ENCODE measurements at regions not wholly inside any gene's neighbourhood (a gene's known extent, or its start where the extent isn't known, plus 50 kb on each side); places are given as distances from the start of the nearest gene placed in this dataset.
"Not testable (repeated sequence)": the region's sequence is repeated elsewhere in the genome, so short reads cannot be mapped to it uniquely, and the experiment has no call there.

DNA sequence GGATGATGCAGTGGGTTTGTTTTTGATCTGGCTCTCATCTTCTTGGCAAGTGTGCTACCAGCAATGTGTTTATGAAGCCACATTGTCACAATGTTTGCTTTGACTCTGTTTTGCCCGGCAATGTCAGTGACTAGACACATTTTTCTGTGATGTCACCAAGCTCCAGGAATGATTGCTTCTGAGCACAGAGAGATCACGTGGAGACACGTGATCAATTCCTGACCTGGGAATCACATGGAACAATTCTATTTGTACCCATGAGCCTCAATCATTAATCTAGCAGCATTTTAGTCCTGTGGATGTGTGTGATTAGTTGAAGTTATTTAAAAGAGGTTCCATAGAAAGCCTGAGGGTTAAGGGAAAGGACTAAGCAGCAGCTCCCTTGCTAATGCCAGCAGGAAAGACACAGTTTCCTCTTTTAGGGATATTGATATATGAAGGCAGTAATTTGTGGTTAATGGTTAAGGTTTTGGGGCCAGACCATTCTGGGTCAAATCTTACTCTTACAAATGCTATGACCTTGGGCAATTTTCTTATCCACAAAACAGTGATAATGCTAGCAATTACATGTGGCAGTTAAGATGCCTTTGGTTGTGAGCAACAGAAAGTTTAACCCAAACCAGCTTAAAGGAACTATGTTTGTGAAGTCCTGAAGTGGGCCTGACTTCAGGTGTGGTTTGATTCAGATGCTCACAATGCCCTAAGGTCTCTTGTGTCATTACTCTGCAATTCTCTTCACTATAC, 59.0 kb downstream of the FASLG start:
- DNase-seq (ENCODE audit: low read depth in 2 of 2), result no peak

DNA sequence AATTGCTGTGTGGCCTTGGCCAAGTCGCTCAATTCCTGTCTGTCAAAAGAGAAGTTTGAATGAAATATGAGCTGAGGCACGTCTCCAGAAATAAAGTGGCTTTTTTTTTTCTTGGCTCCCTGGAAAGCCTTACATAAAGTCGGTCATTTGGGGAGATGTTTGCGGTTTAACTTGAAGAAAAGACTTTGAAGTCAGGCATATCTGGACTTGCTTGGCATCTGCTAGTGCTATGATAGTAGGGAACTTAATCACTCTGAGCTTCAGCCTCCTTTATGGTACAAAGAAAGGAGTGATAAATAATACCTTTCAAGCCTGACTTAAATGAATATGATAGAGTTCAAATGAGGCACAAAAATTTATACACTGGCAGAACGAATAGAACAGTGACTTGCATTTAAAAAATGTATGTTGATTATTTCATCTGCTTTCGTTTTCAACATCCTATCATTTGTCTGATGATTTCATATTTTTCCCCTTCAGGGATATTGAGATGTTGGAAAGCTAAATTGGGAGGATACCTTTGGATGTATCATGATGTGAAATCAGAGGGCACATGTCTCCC, 60.2 kb downstream of the FASLG start:
- DNase-seq (ENCODE audit: low read depth in 2 of 2), result no peak

DNA sequence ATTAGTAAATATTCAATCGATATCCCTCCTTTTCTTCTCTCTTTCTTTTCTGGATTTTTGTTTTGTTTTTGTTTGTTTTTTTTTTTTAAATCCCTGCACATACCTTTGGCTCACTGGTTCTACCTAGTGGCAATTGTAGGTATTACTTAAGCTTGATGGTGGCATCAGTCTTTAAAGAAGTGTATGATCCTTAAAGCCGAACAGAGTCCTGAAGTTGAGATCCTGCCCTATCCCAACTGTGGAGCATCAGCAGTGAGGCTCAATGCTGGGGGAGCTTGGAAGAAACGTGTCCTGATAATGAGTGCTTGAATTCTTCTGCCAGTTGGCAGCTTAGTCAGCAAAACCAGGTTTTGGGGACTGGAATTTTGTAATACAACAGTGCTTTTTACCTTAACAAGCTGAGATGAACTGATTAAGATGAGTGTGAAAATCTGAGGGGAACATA, 60.8 kb downstream of the FASLG start:
- no peak for DNase-seq (ENCODE audit: low read depth in 2 of 2)

DNA sequence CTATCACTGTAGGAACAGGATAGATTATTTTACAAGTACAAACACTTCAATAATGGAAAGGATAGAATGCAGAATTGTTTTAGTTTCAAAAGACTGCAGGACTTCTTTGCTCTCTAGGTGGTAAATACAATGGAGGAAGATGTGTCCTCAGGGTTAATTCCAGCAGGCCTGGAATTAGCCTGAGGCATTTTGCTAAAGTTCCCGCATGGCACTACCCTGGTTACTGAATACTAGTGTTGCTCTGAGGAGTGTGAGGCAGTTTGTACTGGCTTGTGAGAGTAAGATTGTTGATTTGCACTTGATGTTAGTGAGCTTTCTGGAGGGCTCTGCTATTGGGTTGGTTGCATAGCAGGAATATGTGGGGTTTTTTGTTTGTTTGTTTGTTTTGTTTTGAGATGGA, 61.4 kb downstream of the FASLG start:
- DNase-seq (ENCODE audit: low read depth in 2 of 2), result no peak

DNA sequence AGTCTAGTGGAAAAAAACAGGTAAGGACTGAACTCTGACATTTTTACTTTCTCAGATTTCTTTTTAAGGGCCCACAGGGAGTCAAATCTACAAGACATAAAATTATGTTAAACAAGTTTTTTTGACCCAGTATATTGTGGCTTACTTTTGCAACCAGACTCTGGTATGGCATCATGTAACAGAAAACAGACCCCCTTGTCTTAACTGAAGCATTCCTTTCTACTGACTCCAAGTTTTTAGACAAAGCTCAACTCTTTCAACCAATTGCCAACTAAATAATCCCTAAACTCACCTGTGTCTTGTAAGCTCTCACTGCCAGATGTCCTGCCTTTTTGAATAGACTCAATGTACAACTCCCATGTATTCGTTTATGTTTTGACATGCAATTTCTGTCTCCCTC, 64.3 kb downstream of the FASLG start:
- no peak for DNase-seq (ENCODE audit: low read depth in 2 of 2)

DNA sequence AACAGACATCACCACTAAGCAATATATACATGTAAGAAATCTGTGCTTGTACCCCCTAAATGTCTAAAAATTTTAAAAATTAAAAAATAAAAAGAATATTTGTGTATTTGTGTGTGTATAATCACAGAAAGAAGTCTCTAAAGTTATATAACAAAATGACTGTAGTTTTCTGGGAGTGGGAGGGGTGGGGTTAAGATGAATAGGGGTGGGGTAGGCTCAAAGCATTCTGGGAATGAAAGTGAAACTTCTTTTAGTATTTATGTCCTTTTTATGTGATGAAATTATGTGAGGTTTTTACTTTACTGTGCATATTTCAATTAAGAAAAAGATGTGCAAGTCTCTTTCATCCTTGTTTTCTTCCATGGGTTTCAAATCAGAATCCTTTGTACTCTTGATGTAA, 65.3 kb downstream of the FASLG start:
- no peak for DNase-seq (ENCODE audit: low read depth in 2 of 2)

DNA sequence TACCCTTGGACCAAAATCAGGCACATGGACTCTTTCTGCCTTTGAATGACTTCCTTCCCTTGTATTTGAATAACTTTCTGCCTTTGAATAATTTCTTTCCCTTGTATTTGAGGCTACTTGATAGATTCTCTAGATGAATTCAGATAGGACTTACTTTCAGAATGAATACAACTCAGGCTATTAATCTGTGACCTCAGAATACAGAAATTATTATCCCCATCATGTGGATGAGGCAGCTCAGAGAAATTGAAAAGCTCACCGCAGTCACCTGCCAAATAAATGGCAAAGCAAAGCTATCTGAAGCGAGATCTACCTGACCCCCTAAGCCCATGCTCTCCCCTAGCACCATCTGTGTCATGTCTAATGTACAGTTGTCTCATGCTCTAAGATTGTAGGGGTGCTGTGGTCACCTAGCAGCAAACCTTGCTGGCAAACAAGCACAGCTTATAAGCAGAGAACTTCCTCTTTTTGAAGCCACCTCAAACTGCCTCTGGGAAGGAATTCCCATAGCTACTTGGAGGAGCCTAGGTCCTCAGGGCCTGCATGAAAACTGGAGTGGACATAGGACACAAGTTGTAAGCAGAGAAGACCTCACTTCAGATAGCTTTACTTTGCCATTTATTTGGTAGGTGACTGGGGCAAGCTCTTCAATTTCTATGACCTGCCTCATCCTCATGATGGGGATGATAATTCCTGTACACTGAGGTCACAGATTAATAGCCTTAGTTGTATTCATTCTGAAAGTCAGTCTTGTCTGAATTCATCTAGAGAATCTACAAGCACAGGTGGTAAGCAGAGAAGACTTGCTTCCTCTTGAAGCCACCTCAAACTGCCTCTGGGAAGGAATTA, 66.1 kb downstream of the FASLG start:
- DNase-seq (ENCODE audit: low read depth in 2 of 2), result no peak

DNA sequence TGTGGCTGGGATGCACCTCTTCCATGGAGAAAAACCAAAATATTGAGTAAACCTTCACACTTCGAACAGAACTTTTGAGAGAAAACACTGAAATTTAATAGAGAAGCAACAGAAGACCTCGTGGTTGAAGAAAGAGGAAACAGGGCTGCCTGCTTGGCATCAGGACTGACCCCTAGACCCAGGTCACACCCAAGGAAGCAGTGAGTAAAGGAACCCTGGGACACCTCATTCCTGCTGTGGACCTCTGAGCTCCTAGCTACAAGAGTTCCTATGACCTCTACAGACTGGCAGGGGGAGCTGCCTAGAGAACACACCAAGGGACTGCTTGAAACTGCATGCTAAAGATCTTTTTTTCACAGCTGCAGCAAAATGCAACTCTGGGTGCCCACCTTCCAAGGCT, 67.8 kb downstream of the FASLG start:
- DNase-seq (ENCODE audit: low read depth in 2 of 2), result no peak

DNA sequence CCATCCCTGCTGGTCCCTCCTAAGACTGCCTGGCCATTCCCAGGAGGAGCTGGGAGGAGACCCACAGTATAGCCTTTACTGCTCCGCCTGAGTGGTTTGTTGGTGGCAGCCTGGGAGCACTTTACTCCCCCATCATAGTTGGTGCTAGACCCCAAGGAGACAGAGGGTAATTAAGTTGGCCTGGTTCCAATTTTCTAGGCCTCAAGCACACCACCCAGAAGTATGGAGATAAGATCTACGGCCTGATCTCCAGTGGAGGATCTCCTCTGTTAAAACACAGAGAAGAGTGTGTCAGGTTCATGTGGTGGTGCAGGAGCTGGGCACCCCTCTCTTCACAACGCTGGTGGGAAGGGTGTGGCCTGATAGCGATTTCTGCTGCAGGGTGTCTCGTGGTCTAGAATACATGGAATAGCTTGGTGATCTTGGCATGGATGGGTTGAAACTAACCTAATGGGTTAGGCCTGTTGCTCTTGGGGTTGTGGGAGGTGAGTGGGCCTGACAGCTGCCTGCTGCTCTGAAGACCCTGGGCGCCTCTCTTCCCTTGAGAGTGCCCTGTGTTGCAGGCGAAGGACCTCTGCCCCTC, 68.5 kb downstream of the FASLG start:
- DNase-seq (ENCODE audit: low read depth in 2 of 2), result no peak

DNA sequence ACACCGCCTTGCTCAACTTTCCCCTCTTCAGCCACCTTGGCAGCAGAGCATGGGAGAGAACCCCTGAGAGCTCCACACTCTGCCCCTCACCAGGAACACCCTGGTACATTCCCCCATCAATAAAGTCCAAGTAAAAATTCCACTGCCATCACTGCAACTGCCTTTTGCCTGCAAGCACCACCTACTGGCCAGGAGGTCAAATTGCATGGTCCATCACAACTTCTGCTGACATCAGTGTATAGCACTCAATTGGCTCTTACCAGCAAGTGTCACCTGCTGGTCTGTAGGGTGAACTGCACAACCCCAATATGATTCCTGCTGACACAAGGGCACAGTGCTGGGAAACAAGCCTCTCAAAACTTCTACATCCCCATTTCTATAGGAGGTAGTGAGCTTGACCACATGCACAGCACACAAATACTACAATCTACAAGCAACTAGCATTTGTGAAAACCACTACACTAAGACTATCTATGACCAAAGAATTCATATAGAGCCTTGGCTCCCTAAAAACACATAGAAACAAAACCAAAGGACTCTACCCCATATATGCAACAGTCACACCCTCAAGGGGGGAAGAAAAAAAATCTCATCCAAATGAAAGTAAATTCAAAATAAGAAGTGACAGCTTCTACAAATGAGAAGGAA, 69.2 kb downstream of the FASLG start:
- DNase-seq (ENCODE audit: low read depth in 2 of 2), result peak in 1 of 2 donors; percentile 13

DNA sequence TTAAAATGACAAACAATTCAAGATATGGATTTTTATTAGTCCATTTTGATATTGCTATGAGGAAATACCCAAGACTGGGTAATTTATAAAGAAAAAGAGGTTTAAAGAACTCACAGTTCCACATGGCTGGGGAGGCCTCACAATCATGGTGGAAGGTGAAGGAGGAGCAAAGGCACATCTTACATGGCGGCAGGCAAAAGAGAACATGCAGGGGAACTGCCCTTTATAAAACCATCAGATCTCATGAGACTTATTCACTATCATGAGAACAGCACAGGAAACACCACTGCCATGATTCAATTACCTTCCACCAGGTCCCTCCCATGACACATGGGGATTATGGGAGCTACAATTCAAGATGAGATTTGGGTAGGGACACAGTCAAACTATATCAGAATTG, 69.8 kb downstream of the FASLG start:
- not testable (repeated sequence) for DNase-seq (ENCODE audit: low read depth in 2 of 2)

DNA sequence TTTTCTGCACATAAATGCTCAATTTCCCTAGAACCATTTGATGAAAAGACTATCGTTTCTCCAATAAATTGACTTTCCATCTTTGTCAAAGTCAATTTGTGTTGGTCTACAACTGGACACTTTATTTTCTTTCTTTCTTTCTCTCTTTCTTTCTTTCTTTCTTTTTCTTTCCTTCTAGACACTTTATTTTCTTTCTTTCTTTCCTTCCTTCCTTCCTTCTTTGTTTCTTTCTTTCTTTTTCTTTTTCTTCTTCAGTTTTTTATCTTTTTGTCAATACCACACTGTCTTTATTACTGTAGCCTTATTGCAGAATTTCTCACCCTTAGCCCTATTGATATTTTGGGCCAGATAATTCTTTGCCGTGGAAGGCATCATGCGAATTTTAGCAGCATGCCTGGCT, 73.5 kb downstream of the FASLG start:
- DNase-seq (ENCODE audit: low read depth in 2 of 2), result no peak

DNA sequence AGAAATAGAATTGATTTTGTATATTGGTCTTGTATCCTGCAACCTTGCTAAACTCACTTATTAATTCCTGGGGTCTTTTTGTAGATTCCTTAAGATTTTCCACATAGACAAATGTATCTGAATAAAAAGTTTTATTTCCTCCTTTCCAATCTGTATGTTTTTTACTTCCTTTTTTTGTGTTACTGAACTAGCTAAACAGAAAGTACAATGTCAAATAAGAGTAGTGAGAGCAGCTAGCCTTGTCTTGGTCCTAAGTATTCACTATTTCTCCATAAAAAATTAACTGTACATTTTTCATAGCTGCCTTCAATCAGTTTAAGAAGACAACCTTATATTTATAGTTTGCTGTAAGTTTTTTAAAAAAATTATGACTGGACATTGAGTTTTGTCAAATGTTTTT, 74.9 kb downstream of the FASLG start:
- no peak for DNase-seq (ENCODE audit: low read depth in 2 of 2)

DNA sequence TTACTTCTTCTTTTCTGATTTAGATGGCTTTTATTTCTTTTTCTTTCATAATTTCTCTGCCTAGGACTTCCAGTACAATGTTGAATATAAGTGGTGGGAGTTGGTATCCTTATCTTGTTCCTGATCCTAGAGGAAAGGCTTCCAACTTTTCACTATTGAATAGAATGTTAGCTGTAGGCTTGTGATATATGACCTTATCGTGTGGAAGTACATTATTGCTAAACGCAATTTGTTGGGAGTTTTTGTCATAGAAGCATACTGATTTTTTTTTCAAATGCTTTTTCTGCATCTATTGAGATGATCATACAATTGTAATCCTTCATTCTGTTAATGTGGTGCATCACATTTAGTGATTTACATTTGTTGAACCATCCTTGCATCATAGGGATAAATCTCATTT, 79.5 kb downstream of the FASLG start:
- DNase-seq (ENCODE audit: low read depth in 2 of 2), result no peak

DNA sequence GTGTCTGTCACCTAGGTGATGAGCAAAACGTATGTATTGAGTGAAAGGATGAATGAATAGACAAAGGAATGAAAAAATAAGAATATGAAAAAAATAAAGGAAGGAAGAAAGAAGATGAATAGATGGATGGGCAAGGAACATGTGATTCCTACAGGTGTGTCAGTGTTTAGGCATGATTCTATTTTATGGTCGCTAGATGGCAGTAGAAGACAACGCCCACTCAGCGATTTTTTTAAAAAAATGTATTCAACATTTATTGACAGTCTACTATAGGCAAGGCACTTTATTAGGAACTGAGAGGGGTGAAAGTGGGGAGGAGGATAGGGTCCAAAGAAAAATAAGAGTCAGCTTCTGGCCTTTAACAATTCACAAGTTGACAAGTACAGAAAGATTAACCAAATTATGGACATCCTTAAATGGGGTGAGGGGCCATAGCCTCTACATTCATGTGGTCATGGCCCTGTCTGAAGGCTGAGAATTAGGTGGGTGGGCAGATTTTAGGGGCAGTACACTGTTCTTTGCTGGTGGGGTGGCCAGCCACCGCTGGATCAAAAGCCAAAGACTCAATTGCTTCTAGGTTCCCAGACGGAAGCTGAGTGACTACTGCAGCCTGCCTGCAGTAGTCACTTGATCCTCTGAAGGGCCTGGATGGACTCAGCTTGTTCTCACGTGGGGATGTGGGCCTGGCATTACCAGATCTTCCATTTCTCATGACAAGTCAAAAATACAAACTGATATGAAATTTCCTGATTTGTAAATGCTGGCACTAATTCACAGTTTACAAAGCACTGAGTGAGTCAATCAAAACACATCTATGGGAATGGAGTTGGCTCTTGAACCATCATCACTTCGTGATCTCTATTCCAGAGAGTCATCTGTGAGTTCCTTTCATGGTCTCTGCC, 83.9 kb downstream of the FASLG start:
- no peak for DNase-seq (ENCODE audit: low read depth in 2 of 2)

DNA sequence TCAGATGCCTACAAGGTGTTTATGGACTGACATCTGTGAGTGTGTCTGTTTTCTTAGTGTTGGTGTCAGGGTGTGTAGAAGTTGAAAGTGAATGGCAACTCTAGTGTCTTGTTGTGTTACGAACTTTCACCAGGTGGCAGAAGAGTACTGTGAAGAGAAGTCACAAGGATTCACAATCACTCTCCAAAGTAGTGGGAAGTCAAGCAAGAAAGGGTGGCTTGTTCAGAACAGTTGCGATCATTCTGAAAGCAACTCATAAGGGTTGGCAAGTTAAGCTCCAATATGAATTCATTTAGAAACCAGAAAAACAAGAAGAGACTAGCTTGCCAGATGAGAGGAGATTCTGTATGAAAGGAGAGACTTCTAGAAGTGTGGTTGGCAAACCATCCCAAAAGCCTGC, 86.1 kb downstream of the FASLG start:
- peak in 1 of 2 donors; percentile 37 for DNase-seq (ENCODE audit: low read depth in 2 of 2)

DNA sequence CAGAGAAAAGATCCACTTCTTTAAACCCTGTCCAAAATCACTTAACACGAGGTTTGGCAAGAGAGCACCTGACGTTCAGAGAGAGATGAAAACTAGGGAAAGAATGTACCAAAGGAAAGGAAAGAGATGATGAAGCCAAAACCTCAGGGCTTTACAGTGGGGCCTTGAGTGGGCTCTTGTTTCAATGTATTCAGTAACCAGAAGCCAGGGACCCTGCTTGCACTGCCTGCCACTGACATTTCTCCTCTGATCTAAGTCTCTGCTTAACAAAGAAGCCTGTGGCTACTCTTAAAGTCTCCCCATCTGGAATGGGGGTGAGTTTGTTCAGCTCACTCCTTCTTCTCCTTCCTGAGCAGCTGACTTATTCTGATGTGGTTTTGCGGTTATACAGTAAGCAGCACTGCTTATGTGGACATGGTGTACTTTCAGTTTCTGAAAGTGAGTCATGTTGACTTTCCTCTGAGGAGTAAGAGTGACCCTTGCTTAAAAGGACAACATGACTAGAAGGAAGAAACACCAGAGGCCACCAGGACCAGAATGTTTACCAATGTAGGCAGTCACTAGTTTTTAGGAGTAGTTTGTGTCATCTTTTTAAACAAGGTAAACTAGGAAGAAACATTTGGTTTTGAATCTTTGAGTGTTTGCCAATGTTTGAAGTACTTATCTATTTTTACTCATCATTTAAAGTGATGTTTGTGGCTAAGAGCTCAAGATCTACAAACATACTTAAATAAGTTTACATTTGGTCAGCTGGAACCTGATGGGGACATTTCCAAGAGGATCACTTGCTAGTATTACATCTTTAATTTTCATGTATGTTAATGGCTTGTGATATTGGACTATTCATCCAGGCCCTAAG, 87.4 kb downstream of the FASLG start:
- no peak for DNase-seq (ENCODE audit: low read depth in 2 of 2)

DNA sequence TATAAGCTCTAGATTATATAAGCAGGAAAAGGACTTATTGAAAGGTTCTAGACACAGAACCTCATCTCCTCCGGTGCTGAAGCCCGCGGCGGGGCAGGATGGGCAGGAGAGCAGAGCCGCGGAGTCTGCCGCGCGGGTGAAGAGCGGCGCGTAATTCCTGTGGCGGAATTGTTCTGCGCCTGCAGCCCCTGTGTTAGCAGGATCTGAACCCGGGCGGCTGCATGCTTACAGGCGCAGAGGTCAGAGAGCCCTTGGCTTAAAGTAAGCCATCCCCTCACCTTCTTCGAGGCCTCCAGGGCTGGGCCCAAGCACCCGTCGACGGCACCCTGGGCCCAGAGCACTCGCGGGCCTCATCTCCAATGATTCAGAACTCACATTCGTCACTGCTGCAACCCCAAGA, 89.3 kb downstream of the FASLG start:
- no peak for DNase-seq (ENCODE audit: low read depth in 2 of 2)

DNA sequence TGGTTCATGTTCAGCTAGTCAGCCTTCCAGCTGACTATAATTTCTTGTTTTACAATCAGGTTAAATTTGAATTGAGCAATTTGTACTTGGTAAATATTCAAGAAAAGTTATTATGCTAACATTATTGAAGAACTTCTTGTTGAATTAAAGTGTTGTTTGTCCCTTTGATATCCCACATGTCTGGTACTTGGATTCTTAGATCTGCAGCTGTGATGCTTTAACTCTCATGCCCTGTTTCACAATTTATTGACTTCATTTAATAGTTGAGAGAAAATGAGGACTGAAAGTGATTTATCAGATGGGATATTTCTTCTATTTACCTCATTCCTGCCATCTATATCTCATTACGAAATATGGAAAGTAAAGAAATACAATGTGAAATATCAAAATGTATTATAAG, 92.8 kb downstream of the FASLG start:
- DNase-seq (ENCODE audit: low read depth in 2 of 2), result no peak

DNA sequence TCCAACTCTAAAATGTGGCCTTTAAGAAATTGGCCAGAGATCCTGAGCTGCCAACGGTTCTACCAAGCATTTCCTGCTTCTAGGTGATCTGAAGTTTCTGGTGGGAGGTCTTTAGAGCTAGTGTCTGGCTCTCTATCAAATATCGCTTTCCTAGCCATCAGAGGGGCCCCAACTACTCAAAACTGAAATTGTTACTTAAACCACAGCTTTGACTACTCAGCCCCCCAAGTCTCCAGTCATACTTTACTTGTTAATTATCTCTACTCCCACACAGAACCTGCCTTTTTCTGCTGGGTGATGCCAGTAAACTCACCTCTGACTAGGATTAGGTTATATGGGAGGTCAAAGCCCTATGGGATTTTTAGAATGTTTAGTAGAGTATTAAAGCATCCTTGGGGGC, 95.1 kb downstream of the FASLG start:
- DNase-seq (ENCODE audit: low read depth in 2 of 2), result no peak

All from stimulated activated CD4-positive, alpha-beta T cell treated with anti-CD3 and anti-CD28 coated beads, Interleukin-1b, Interleukin-23, amount 100 ng/mL, for 4 hours (primary cell).